ENCODE measurements at regions not wholly inside any gene's neighbourhood (a gene's known extent, or its start where the extent isn't known, plus 50 kb on each side); places are given as distances from the start of the nearest gene placed in this dataset.

DNA sequence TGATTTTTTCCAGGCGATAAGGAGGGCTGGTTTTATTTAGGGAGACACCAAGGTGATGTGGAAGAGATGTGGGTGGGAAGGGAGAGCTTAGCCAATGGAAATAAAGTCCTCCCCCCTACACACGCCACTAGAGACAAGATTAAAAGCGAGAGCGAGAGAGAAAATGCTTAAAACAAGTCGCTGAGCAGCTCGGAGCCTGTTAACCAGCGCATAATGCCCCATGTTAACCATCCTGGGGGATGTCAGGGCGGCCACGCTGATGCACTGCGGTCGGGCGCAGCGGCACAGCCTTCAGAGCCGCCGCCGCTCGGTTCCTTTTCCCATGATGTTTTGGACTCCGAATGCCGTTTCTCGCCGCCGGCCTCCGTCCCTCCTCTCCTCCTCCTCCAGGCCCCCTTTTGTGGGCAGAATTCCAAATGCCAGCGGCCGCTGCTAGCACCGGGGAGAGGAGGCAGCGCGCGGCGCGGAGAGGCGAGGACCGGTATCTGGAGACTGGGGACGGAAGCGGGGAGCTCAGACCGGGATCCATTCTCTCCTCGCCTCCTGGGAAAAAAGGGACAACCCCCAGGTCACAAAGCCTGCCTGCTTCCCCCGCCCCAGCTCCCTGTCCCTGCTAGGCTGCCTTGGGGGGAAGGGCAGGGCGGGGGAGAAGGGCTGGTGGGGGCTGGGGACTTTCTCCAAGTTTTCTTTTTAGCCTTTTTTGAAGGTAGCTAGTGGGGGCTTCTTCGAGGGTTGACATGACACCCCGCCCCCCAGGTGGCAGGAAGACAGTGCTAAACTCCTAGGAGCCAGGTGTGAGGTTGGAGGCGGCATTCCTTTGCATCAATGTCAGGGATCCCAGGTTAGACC lies 98.1 kb upstream of the CCL2 start:
- no peak for DNase-seq

GRCh38 chr17:34161690-34162089 lies 93.4 kb upstream of the CCL2 start:
- no peak for DNase-seq

DNA sequence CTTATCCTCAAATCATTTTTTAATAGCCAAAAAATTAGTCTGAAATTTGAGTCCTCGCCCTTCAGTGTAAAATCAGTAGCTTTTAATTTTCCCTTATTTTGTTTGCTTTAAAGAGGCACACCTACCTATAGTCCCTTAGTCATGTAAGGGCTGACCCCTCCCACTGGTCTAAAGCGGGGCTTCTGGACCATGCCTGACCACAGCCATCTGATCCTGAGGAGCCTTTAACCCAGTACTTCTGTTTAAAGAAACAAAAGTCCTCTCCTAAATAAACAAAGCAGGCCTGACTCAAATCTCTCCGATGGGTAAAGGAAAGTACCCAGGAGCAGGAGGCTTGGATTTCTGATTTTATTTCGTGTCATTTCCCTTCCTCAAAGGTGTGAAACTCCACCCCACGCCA lies 92.0 kb upstream of the CCL2 start:
- no peak for DNase-seq

GRCh38 chr17:34163646-34164045 lies 91.4 kb upstream of the CCL2 start:
- DNase-seq, result no peak

GRCh38 chr17:34164837-34165236 lies 90.2 kb upstream of the CCL2 start:
- no peak for DNase-seq

DNA sequence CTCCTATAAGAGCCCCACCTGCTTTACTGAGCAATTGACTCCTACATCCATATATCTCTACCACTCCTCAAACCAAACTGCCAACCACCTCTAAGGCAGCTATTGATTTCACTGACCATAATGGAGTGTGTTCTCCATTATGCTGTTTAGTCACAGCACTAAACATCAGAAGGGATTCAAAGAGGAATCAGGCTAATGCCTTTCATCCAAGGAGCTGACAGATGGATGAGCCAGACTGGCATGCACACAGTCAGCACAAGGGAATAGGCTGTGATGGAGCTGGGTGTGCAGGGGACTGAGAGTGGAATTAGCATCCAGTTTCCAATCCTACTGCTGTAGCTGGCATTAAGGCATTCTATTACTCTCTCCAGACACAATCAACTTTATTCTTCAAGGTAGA lies 88.7 kb upstream of the CCL2 start:
- DNase-seq, result no peak

- DNase-seq, result no peak
These were observed 87.7 kb upstream of the CCL2 start for GRCh38 chr17:34167354-34167753.

DNA sequence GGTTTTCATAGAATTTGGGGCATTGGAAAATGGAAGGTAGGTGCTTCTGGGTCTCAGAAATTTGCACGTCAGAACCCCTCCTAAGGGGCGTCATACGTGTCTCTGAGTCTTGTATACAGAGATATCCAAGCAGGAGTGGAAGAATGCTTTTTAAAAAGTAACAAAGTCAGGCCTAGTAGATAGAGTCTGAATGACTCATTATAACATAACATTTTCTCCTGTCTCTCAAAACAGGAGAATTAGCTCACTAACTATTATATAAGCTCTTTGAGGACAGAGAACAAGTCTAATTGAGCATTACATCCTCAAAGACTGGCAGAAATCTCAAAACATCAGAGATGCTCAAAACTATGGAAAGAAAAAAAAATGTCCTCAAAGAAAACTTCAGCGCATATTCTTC lies 86.1 kb upstream of the CCL2 start:
- no peak for DNase-seq

- DNase-seq, result no peak
These were observed 85.6 kb upstream of the CCL2 start for GRCh38 chr17:34169496-34169895.

DNA sequence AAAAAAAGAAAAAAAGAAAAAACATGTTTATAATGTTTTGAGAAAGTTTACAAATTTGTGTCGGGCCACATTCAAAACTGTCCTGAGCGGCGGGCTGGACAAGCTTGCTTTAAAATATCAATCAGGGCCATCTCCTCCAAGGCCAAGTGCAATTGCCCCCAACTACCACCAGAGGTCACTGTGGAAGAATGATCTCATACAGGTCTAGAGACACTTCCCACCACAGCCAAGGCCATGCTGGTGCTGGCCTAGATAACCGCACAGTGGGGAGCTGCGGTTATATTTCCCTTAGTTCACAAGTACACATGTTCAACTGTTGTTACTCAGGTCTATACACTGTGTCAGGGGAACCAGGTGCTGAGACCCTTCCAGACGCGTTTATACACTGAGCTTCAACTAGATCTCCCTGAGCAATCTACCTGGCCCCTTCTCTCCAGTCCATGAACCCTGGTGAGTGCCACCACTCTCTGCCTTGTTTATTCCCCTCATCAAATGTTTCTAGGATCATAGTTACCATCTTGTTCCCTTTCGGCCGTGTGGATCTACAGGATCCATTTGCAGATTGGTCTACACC lies 83.8 kb upstream of the CCL2 start:
- DNase-seq, result no peak

- no peak for DNase-seq
These were observed 82.6 kb upstream of the CCL2 start for GRCh38 chr17:34172390-34172918.

DNA sequence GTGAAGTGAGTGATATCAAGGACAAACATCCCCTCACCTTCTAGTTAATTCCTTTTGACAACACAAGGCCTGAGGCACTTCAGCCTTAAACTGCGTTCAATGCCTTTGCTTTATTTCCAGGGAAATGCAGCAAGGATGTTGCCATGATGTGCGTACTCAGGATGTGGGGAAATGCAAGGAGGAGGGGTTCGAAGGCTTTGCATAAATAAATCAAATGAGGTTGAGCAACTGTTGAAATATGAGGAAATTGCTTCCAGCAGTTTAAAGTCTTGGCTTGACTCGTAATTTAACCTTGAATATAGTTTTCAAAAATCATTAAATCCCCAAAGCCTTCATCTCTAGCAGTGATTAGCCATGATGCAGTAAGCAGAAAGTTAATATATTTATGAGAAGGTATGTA lies 81.8 kb upstream of the CCL2 start:
- no peak for DNase-seq

- DNase-seq, result no peak
These were observed 80.6 kb upstream of the CCL2 start for GRCh38 chr17:34174496-34174895.

- DNase-seq, result no peak
These were observed 78.6 kb upstream of the CCL2 start for GRCh38 chr17:34176440-34176839.

- DNase-seq, result no peak
These were observed 77.4 kb upstream of the CCL2 start for GRCh38 chr17:34177642-34178041.

- DNase-seq, result no peak
These were observed 77.0 kb upstream of the CCL2 start for GRCh38 chr17:34178092-34178491.

GRCh38 chr17:34182036-34182803 lies 72.9 kb upstream of the CCL2 start:
- no peak for DNase-seq

DNA sequence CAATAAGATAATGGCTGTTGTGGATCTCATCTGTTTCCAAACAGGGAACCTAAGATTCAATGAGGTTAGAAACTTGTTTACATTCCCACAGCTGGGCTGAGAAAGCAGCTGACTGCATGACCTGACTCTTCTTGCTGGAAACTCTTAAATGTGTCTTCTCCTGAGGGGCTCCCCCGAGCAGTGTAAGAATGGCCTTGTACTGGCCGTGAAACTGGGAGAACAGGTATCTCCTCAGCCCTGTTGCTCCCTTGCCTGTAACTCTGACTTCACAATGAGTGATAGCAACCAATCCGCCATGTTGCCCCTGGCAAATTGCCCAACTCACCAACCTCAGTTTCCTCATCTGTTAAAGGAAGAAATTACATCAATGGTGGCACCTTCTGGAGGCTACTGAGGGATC lies 59.1 kb upstream of the CCL2 start:
- no peak for DNase-seq

GRCh38 chr17:34198519-34198918 lies 56.6 kb upstream of the CCL2 start:
- no peak for DNase-seq

DNA sequence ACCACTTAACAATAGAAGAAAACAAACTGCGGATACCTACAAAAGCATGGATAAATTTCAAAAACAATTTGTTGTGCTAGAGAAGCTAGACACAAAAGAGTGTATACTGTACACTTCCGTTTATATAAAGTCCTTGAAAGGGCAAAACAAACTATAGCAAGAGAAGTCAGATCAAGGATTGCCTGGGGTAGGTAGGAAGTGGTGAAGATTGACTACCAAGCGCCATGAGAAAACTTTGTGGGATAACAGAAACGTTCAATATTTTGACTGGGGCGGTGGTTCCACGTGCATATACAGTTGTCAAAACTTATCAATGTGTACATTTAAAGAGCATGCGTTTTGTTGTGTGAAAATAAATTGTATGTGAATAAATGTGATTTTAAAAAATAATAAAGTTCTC lies 55.6 kb upstream of the CCL2 start:
- no peak for DNase-seq

- DNase-seq, result peak; percentile 10
These were observed 55.1 kb upstream of the CCL2 start for GRCh38 chr17:34199932-34200534.

DNA sequence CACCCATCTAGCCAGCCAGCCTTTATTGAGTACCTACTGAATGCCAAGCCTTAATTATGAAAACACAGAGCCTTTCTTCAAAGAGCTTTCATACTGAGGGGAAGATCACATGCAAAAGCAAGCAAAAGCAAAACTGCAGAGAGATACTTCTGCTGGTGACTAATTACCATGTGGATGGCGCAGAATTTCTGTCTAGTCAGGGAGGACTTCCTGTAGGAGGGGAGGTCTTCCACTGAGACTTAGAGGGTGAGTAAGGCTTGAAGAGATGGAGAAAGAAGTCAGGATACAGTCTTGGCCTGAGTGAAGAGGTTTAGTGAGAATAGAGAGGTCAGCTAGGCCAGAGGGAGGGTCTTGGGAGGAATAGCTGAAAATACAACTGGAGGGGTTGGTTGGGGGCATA lies 53.9 kb upstream of the CCL2 start:
- no peak for DNase-seq

DNA sequence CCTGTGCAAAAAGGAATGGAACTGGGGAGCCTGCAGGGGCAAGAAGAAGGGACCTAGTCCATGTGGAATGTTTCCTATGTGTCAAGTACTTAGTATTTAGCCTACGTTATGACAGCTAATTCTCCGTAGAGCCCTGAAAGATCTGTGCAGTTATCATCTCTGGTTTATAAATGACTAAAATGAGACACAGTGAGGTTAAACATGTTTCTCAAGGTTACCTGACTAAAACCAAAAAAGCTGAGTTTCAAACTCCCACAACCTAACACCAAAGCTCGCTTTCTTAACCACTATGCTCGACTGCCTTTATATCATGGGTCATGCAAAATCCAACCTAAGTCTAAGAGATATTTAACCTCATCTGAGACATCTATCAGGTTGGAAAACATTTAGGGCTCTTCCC lies 53.3 kb upstream of the CCL2 start:
- DNase-seq, result no peak

Measured in GOT3 (cell line).